Fibroblast of lung (primary cell): ENCODE measurements at regions not wholly inside any gene's neighbourhood (a gene's known extent, or its start where the extent isn't known, plus 50 kb on each side); places are given as distances from the start of the nearest gene placed in this dataset.

ENCODE experiments used
- EZH2 ChIP-seq: IDR thresholded peaks from 2 replicates; pipeline ENCODE4 v1.5.1; 2012; ENCODE audit warnings: low read length, control low read depth, mild to moderate bottlenecking; ENCODE audit errors: missing control alignments
- TF ChIP-seq, protein P1 (sequence below), 2 donors: IDR thresholded peaks in 1 of 2; conservative IDR thresholded peaks in 1 of 2; 1 replicate in 1 of 2; 2 replicates in 1 of 2; pipeline ENCODE4 v1.5.1; 2011 to 2012; ENCODE audit warnings: low read length in 2 of 2, control low read depth in 1 of 2, inconsistent platforms in 1 of 2, low read depth in 1 of 2, mild to moderate bottlenecking in 1 of 2

DNA sequence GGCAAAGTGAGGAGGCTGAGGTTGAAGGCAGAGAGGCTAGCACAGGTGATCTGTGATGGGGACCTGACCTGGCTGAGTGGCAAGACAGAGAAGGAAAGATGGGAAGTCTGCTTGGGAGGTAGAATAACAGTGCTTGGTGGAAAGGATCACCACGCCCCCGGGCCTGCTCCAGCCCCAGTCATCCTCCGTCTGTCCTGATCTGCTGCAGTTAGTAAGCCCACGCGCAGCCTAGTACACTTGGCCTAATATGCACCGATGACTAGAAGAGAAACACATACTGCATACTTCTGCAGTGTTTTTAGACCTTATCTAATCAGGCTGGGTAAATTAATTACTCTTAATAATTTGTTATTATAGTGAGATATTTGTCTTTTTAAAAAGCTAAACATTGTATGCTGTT lies 103.7 kb upstream of the KLF3 start:
- TF ChIP-seq EZH2 = no peak
- TF ChIP-seq, protein P1, sequence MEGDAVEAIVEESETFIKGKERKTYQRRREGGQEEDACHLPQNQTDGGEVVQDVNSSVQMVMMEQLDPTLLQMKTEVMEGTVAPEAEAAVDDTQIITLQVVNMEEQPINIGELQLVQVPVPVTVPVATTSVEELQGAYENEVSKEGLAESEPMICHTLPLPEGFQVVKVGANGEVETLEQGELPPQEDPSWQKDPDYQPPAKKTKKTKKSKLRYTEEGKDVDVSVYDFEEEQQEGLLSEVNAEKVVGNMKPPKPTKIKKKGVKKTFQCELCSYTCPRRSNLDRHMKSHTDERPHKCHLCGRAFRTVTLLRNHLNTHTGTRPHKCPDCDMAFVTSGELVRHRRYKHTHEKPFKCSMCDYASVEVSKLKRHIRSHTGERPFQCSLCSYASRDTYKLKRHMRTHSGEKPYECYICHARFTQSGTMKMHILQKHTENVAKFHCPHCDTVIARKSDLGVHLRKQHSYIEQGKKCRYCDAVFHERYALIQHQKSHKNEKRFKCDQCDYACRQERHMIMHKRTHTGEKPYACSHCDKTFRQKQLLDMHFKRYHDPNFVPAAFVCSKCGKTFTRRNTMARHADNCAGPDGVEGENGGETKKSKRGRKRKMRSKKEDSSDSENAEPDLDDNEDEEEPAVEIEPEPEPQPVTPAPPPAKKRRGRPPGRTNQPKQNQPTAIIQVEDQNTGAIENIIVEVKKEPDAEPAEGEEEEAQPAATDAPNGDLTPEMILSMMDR (conservative IDR thresholded peaks at IDR 0.05 in 1 of 2, IDR thresholded peaks at IDR 0.05 in 1 of 2; ENCODE audit: low read depth in 1 of 2, low read length in 2 of 2) = no peak
